GM19025 (cell line): ENCODE measurements at regions not wholly inside any gene's neighbourhood (a gene's known extent, or its start where the extent isn't known, plus 50 kb on each side); places are given as distances from the start of the nearest gene placed in this dataset.

Source experiments
- ATAC-seq: cut with Tn5 transposase; IDR thresholded peaks from one replicate; pipeline ENCODE4 v1.9.1; 2021; ENCODE audit warnings: mild to moderate bottlenecking, low read depth, moderate library complexity; ENCODE audit not compliant: unreplicated experiment

- no peak for ATAC-seq
Measured at GRCh38 chr5:53825016-53825415, 264.6 kb downstream of the NDUFS4 start.

GRCh38 chr5:53825926-53826325, 265.5 kb downstream of the NDUFS4 start:
- no peak for ATAC-seq

DNA sequence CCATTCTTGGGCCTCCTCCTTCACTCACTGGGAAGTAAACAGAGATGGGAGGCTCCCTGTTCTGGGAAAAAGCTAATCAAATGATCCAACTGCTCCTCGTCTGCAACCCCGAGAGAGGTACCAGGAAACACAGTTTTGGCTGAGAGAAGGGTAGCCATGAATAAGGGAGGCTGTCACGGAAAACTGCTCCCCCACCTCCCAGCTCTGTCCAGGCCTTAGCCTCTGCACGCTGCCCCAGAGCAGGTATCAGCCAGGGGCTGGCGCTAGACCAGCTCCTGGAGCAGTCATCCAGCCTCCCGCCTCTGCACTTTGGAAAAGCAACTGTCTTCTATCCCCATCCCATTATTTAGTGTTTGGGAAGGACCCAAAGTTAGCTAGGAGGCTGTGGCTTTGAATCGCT, 266.1 kb downstream of the NDUFS4 start:
- no peak for ATAC-seq

- no peak for ATAC-seq
Measured at GRCh38 chr5:53827211-53827651, 266.8 kb downstream of the NDUFS4 start.

DNA sequence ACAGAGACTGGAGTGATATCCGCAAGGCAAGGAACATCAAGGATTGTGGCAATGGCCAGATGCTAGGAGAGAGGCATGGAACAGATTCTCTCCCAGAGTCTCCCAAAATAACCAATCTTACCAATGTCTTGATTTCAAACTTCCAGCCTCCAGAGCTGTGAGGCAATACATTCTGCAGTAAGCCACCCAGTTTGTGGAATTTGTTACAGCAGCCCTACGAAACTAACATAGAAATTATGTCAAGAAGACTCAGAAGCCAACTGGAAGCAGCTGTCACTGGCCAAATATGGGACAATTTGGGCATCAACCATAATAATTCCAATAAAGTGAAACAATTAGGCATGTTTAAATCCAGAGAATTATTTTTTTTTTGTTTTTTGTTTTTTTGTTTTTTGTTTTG, 271.1 kb downstream of the NDUFS4 start:
- no peak for ATAC-seq
